ENCODE measurements at regions not wholly inside any gene's neighbourhood (a gene's known extent, or its start where the extent isn't known, plus 50 kb on each side); places are given as distances from the start of the nearest gene placed in this dataset.

DNA sequence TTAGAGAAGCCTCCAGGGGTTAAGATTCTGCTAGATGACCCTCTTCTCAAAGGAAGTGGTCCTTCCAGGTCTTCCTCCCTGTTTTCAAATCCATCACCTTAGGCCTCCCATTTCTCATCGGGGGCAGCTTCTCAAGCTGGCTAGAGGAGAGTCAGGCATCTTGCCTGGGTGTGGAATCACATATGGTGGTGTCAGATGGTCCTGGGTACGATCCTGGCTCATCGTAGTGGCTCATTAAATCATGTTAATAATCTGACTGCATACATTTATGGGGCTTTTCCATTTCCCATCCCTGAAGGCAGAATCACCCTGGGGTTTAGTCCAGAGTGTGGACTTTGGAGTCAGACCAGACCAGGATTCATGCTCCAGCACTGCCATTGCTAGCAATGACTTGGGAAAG lies 132.6 kb downstream of the RPS24 start:
- DNase-seq (ENCODE audit: low spot score) = no peak
- intact Hi-C loops (cut with micrococcal nuclease) = no loop called here
- no peaks in the 10 kb centered on the region for H3K27me3 Mint-ChIP-seq (ENCODE audit: insufficient read depth)

DNA sequence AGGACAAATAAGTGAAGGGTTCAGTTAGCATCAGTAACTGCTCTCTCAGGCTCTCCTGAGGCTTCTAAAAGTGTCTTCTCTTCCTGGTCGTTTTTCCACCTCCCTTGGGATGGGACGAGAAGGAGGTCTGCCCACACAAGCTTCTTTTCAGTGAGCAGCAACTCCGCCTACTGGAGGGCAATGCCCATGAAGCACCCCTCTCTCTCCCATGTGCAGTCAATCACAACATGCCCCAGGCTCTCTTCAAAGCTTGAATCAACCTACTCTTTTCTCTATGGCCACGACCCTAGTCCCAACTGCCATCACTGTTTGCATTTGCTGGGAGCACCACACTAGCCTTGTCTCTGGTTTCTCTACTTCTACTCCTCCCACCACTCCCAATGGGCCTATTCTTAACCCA lies 135.6 kb downstream of the RPS24 start:
- Mint-ChIP-seq H3K27ac (no peak overlapping the region), H3K9me3 (no peaks in the 10 kb centered on the region), H3K4me3 (no peak overlapping the region), H3K27me3 (ENCODE audit: insufficient read depth) (peaks cover 4% of the 10 kb centered on the region), H3K36me3 (ENCODE audit: low read depth) (no peaks in the 10 kb centered on the region), H3K4me1 (ENCODE audit: low read depth) (no peaks in the 10 kb centered on the region)
- no peak for DNase-seq (ENCODE audit: low spot score)
- intact Hi-C loops (cut with micrococcal nuclease) = no loop called here

More for the DNA sequence above, 132.6 kb downstream of the RPS24 start:
- H3K4me1 Mint-ChIP-seq (ENCODE audit: low read depth) = no peaks in the 10 kb centered on the region
- no peaks in the 10 kb centered on the region for H3K36me3 Mint-ChIP-seq (ENCODE audit: low read depth)
- H3K4me3 Mint-ChIP-seq = no peak overlapping the region
- no peak overlapping the region for H3K27ac Mint-ChIP-seq
- H3K9me3 Mint-ChIP-seq = no peaks in the 10 kb centered on the region

DNA sequence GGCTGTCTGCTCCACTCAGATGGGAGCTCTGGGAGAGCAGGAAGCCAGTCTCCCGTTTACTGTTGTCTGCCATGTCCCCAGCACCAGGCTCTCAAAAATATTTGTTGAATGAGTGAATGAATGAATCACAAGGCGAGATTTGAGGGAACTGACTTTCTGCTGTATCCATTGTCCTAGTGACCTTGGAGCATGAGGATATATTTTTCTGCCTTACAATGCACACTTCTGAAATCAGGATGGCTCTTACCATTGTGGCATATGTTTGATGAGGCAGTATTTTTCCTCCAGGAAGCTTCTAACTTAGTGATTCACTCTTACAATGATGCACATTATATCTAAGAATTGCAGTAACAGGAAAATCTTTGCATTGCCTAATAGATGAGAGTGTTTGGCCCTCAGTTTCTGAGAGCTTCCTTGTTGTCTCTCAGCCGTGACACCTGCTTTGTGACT lies 136.4 kb downstream of the RPS24 start:
- H3K36me3 Mint-ChIP-seq (ENCODE audit: low read depth) = no peaks in the 10 kb centered on the region
- no peaks in the 10 kb centered on the region for H3K4me1 Mint-ChIP-seq (ENCODE audit: low read depth)
- intact Hi-C loops (cut with micrococcal nuclease) = no loop called here
- no peaks in the 10 kb centered on the region for H3K9me3 Mint-ChIP-seq
- DNase-seq (ENCODE audit: low spot score) = no peak
- H3K4me3 Mint-ChIP-seq = no peak overlapping the region
- H3K27ac Mint-ChIP-seq = no peak overlapping the region
- H3K27me3 Mint-ChIP-seq (ENCODE audit: insufficient read depth) = peaks cover 4% of the 10 kb centered on the region

DNA sequence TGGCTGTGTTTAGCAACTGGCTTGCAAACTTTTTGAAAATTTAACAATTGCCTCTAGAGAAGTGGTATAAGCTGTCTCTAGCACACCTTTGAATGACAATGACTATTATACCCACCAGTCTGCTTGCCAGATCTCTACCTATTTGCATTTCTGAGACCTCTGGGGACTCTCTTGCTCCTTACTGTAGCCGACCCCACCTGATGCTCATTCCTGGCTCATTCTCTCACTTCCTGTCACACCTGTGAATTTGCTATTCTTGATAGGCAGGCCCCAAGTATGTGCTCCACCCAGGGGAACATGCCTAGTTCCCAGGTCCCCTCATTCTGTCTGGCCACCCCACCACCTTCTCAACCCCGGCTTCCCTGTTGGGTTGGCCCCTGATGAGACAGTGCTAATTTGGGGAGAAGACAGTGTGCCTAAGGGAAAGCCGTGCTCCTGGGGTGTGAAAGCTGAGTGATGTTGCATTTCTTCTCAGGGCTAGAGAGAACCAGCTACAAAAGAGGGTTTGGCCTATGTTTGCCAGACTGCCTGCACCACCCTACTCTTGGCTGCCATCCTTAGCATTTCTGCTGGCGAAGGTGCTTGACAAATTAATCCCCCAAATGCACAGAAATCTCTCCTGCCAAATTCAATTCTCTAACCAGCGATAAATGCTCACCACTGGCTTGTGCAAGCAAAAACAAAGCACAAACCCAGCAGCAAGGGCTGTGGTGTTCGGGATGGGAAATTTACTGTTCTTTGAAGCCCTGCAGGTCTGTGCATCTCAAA lies 138.2 kb downstream of the RPS24 start:
- Mint-ChIP-seq H3K9me3 (no peaks in the 10 kb centered on the region), H3K27ac (no peak overlapping the region), H3K36me3 (ENCODE audit: low read depth) (no peaks in the 10 kb centered on the region), H3K4me3 (no peak overlapping the region), H3K27me3 (ENCODE audit: insufficient read depth) (peaks cover 4% of the 10 kb centered on the region), H3K4me1 (ENCODE audit: low read depth) (no peaks in the 10 kb centered on the region)
- intact Hi-C loops (cut with micrococcal nuclease) = no loop called here
- DNase-seq (ENCODE audit: low spot score) = no peak

DNA sequence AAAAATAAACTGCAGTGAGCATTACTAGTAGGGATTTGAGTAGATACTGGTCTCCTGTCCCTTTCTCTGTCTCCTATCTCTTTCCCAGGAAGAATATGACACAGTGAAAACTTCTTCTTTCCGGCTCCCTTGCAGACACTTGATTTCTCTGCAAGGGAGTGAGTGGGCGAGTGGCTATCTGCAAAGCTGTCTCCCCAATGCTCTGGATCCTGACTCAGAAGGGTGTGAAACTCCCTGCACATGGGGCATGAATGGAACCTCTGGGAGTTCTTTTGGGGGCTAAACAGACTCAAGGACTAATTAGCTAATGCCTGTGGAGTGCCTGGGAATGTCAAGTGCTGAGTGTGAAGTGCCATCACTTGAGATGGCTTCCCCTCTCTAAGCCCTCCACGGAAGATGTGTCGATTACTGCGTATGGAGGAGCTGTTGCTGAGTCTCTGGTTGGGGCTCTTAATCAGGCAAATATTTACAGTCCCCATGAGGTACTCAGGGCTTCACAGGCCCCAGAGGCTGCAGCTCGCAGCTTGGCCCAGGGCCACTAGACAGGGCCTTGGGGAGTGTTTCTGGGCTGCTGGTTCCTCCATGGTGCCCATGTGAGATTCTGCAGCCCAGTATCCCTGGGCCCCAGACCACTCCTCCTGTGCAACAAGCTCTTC lies 139.8 kb downstream of the RPS24 start:
- H3K27ac Mint-ChIP-seq = no peak overlapping the region
- intact Hi-C loops (cut with micrococcal nuclease) = no loop called here
- H3K4me3 Mint-ChIP-seq = no peak overlapping the region
- H3K9me3 Mint-ChIP-seq = no peaks in the 10 kb centered on the region
- H3K4me1 Mint-ChIP-seq (ENCODE audit: low read depth) = no peaks in the 10 kb centered on the region
- DNase-seq (ENCODE audit: low spot score) = no peak
- H3K27me3 Mint-ChIP-seq (ENCODE audit: insufficient read depth) = peaks cover 4% of the 10 kb centered on the region
- no peaks in the 10 kb centered on the region for H3K36me3 Mint-ChIP-seq (ENCODE audit: low read depth)

DNA sequence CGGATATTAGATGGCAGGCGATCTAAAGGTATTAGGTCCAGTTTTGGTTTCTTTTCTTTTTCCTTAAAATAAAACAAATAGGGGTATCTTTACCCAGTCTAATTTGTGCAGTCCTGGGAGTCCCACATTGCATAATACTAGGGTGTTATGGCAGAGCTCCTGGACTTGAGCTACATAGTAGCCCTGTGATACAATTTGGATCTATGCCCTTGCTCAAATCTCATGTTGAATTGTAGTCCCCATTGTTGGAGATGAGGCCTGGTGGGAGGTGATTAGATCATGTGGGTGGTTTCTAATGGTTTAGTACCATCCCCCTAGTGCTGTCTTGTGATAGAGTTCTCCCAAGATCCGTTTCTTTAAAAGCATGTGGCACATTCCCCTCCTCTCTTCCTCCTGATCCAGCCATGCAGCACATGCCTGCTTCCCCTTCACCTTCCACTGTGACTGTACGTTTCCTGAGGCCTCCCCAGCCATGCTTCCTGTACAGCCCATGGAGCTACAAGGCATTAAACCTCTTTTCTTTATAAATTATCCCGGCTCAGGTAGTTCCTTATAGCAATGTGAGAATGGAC lies 141.9 kb downstream of the RPS24 start:
- H3K4me1 Mint-ChIP-seq (ENCODE audit: low read depth) = no peaks in the 10 kb centered on the region
- peaks cover 4% of the 10 kb centered on the region for H3K27me3 Mint-ChIP-seq (ENCODE audit: insufficient read depth)
- H3K9me3 Mint-ChIP-seq = no peaks in the 10 kb centered on the region
- H3K36me3 Mint-ChIP-seq (ENCODE audit: low read depth) = no peaks in the 10 kb centered on the region
- H3K27ac Mint-ChIP-seq = no peak overlapping the region
- intact Hi-C loops (cut with micrococcal nuclease) = no loop called here
- DNase-seq (ENCODE audit: low spot score) = no peak
- no peak overlapping the region for H3K4me3 Mint-ChIP-seq

DNA sequence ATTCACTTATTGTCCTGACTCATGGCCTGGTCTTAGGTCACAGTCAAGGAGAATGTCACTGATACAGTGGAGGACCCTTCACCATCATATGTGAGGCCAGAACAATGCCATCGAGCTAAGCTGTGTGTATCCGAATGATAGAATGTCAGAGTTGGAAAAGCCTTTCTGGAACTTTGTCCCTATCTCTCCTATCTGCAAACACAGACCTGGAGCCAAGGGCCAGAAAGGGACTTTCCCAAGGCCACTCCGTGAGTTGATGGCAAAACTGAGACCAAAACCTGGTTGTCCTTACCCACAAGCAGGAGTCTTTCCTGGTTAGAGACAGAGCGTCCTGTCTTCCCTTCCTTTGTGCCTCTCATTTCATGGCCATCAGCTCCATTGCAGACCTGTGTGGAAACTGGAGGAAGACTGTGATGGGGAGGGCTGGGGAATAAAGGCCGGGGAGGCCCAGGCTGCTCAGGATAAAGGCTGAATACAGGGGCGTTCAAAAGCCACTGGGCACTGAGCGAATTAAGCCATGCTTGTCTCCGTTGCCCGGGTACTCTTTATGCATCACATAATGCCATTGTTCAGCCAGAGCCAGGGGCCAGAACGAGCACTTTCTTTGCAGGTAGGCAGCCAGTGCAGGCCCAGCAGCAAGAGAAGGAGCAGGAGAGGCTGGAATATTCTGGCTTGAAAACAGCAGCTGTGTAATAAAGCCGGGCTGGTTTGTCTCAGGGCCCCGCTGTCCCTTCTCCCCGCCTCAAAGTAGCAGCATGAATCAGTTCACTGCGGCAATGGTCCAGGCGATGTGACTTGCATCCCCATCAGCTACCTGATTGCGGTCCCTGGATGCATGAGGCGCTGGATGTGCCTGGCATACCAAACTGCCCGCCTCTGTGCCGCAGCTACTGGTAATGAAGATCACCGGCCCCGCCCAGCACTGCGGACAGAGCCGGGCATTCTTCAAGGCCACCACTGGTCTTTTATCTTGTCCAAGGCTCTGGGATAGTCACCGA lies 143.0 kb downstream of the RPS24 start:
- Mint-ChIP-seq H3K9me3 (no peaks in the 10 kb centered on the region), H3K4me3 (no peak overlapping the region), H3K4me1 (ENCODE audit: low read depth) (no peaks in the 10 kb centered on the region), H3K36me3 (ENCODE audit: low read depth) (no peaks in the 10 kb centered on the region), H3K27ac (no peak overlapping the region), H3K27me3 (ENCODE audit: insufficient read depth) (peaks cover 4% of the 10 kb centered on the region)
- intact Hi-C loops (cut with micrococcal nuclease) = no loop called here
- no peak for DNase-seq (ENCODE audit: low spot score)

DNA sequence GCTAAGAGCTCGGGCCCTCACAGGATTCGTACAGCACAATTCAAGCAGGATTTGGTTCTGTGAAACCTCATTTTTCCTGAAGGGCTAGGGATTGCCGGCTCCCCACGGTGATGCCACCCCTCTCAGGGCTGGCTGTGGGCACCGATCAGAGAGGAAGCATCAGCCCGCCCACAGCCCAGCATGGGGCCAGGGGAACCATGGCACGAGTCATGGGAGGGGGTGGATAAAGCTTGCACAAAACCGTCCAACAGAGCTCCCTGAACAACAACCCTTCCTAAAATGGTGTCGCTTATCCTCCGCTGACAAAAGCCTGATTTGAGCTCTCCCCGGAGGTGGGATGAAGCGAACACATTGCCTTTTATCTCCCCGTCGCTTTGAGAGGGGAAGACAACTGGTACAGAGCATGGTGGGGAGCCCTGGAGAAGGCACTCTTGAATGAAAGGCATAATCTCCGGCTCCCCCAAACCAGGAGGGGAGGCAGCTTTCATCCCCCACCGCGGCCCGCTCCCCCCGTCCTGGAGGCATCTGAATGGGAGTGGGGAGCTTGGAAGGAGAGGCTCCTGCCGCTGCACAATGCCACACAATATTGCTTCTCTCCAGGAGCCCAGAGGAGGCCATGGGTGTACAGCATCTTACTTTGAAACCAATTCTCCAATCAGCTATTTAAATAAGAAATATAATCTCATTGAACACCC lies 144.0 kb downstream of the RPS24 start:
- no peaks in the 10 kb centered on the region for H3K36me3 Mint-ChIP-seq (ENCODE audit: low read depth)
- no peaks in the 10 kb centered on the region for H3K4me1 Mint-ChIP-seq (ENCODE audit: low read depth)
- no peak for DNase-seq (ENCODE audit: low spot score)
- H3K4me3 Mint-ChIP-seq = no peak overlapping the region
- no peaks in the 10 kb centered on the region for H3K9me3 Mint-ChIP-seq
- H3K27ac Mint-ChIP-seq = no peak overlapping the region
- H3K27me3 Mint-ChIP-seq (ENCODE audit: insufficient read depth) = peaks cover 4% of the 10 kb centered on the region
- intact Hi-C loops (cut with micrococcal nuclease) = no loop called here

DNA sequence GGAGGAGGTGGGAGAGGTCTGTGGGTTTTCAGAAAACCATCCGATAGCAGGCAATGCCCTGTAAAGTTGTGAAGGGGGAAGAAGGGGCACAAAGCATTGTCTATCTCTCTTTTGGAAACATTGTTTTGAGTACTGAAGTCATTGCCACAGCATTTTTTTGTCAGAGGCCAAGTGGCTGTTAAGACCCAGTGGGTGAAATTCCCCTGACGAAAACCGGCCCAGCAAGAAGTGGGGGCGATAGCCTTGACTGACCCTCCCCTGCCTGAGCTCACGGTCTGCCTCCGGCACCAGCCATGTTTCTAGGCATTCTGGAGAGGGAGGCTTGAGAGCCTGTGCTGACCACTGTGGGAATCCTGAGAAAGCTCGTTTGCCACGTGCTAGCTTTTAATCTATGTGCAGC lies 144.7 kb downstream of the RPS24 start:
- H3K4me1 Mint-ChIP-seq (ENCODE audit: low read depth) = no peaks in the 10 kb centered on the region
- peaks cover 2% of the 10 kb centered on the region for H3K27me3 Mint-ChIP-seq (ENCODE audit: insufficient read depth)
- no peak for DNase-seq (ENCODE audit: low spot score)
- H3K27ac Mint-ChIP-seq = no peak overlapping the region
- H3K9me3 Mint-ChIP-seq = no peaks in the 10 kb centered on the region
- intact Hi-C loops (cut with micrococcal nuclease) = no loop called here
- no peaks in the 10 kb centered on the region for H3K36me3 Mint-ChIP-seq (ENCODE audit: low read depth)
- H3K4me3 Mint-ChIP-seq = no peak overlapping the region

DNA sequence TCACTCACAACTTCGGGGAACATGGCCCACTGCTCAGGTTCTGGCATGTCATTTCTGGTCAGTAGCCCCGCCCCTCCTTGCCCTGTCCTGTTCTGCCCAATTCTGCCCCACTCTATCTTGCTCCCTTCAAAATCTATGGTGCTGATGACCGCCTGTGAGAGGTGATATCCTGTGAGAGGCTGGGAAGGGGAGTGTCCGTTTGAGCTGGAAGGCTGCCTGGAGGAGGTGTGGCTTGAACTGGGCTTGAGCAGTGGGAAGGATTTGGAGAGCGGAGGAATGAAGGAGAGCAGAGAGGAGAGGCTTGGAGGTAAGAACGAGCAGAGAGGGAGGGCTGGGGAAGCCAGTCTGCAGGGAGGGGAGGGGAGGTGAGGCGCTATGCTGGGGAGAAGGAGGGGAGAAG lies 145.3 kb downstream of the RPS24 start:
- intact Hi-C loops (cut with micrococcal nuclease) = no loop called here
- DNase-seq (ENCODE audit: low spot score) = no peak
- Mint-ChIP-seq H3K4me3 (no peak overlapping the region), H3K27ac (no peak overlapping the region), H3K9me3 (no peaks in the 10 kb centered on the region), H3K4me1 (ENCODE audit: low read depth) (no peaks in the 10 kb centered on the region), H3K27me3 (ENCODE audit: insufficient read depth) (no peaks in the 10 kb centered on the region), H3K36me3 (ENCODE audit: low read depth) (no peaks in the 10 kb centered on the region)

DNA sequence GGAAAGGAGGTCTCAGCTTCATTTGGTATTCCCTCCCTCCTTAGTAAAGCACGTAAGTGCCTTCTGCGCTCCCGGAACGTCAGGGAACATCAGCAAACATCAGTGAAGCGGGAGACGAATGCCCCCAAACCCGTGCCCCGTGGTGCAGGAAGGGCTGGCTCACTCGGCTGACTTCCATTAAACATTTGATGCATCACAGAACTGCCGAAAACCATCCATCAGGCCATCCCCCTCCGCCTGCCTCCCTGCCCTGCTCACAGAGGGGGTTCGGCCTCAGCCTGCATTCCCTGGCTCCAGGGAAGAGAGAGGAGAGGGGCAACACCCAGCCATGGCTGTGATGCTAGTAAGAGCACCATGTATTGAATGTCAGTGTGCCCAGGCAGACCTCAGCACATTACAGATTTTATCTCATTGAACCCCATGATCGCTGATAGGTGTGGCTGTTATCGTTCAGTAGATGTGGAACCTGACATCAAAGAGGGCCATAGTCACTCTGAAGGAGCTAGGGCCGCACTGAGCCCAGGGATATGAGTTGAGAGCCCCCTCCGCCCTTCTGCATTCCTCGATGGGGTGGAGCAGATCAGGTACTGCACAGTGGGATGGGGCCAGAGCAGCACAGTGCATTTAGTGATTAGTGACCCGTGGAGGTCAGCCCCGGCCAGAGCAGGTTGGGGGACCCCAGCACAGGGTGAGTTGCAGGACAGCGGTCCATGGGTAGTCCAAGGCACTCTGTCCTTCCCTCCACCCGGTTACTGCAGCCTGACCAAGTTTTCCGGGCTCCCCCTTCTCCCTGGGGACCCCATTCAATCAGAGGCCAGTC lies 146.4 kb downstream of the RPS24 start:
- no peak for DNase-seq (ENCODE audit: low spot score)
- H3K27ac Mint-ChIP-seq = no peak overlapping the region
- H3K4me3 Mint-ChIP-seq = no peak overlapping the region
- H3K4me1 Mint-ChIP-seq (ENCODE audit: low read depth) = no peaks in the 10 kb centered on the region
- no peaks in the 10 kb centered on the region for H3K36me3 Mint-ChIP-seq (ENCODE audit: low read depth)
- H3K9me3 Mint-ChIP-seq = no peaks in the 10 kb centered on the region
- intact Hi-C loops (cut with micrococcal nuclease) = no loop called here
- H3K27me3 Mint-ChIP-seq (ENCODE audit: insufficient read depth) = no peaks in the 10 kb centered on the region

All from activated T-helper 1 cell treated with anti-CD3 and anti-CD28 coated beads, Interleukin-12 subunit alpha, Interleukin-12 subunit beta, Interleukin-2, Interleukin-4 antibody, amounts not matched to agents 30 ng/mL and 10 ng/mL and 1 ng/mL, durations not matched to agents 14 hours and 24 hours and 36 hours (primary cell).